PC-9 (cell line): ENCODE measurements at regions not wholly inside any gene's neighbourhood (a gene's known extent, or its start where the extent isn't known, plus 50 kb on each side); places are given as distances from the start of the nearest gene placed in this dataset.

Experiments
- BruUV-seq: library from RNA; stranded (reverse); fragments of 400-500 nt; replicated peaks from 2 replicates; lab custom pipeline; 2021; lab: Mats Ljungman, UMichigan
- CTCF ChIA-PET: fragments of 300-600 bp; sonication (Branson Sonifier 250); formaldehyde crosslinking; loops from one replicate; lab custom pipeline; 2022; ENCODE audit warnings: antibody characterized with exemption; lab: Charles Lee
- POLR2A ChIA-PET: fragments of 300-600 bp; sonication (Branson Sonifier 250); formaldehyde crosslinking; loops from one replicate; lab custom pipeline; 2022; ENCODE audit warnings: antibody characterized with exemption; ENCODE audit not compliant: unreplicated experiment; lab: Charles Lee
- DNase-seq, 2 experiments: peaks; one replicate each; pipeline versions ENCODE4 v3.0.0 to v3.0.0-alpha.2; 2015 to 2022; ENCODE audit warnings: mixed read lengths in 1 of 2
- H2AFZ ChIP-seq: fragments of 200-600 bp; sonication (generic); 2 replicates; pipeline ENCODE4 v1.8.1; 2017; ENCODE audit warnings: antibody characterized with exemption
- H3F3A ChIP-seq: fragments of 200-600 bp; sonication (generic); 2 replicates; pipeline ENCODE4 v1.8.1; 2017; ENCODE audit warnings: antibody characterized with exemption, mild to moderate bottlenecking, low read depth; ENCODE audit not compliant: insufficient read depth
- H3K27ac ChIP-seq: fragments of 200-600 bp; sonication (generic); 2 replicates; pipeline ENCODE4 v1.6.1; 2016; ENCODE audit warnings: mixed run types
- H3K27me3 ChIP-seq: fragments of 200-600 bp; sonication (generic); 2 replicates; pipeline ENCODE4 v1.6.1; 2016; ENCODE audit warnings: low read depth, mixed run types; ENCODE audit not compliant: insufficient read depth
- H3K36me3 ChIP-seq: fragments of 200-600 bp; sonication (generic); 2 replicates; pipeline ENCODE4 v1.6.1; 2016; ENCODE audit warnings: low read depth, mixed run types
- H3K4me1 ChIP-seq: fragments of 200-600 bp; sonication (generic); replicated peaks from 2 replicates; pipeline ENCODE4 v1.6.1; 2016; ENCODE audit warnings: mixed run types; ENCODE audit not compliant: insufficient read depth
- H3K4me2 ChIP-seq: fragments of 200-600 bp; sonication (generic); 2 replicates; pipeline ENCODE4 v1.6.1; 2017; ENCODE audit warnings: mixed run types
- H3K4me3 ChIP-seq: fragments of 200-600 bp; sonication (generic); 2 replicates; pipeline ENCODE4 v1.6.1; 2016; ENCODE audit warnings: mixed run types
- H3K79me2 ChIP-seq: fragments of 200-600 bp; sonication (generic); 2 replicates; pipeline ENCODE4 v1.6.1; 2017; ENCODE audit warnings: low read depth, mixed run types
- H3K9me2 ChIP-seq: fragments of 200-600 bp; sonication (generic); 2 replicates; pipeline ENCODE4 v1.8.1; 2017; ENCODE audit warnings: mild to moderate bottlenecking; ENCODE audit not compliant: insufficient read depth
- H3K9me3 ChIP-seq: fragments of 200-600 bp; sonication (generic); 2 replicates; pipeline ENCODE4 v1.8.1; 2016; ENCODE audit warnings: low read depth; ENCODE audit not compliant: insufficient read depth
- H4K20me1 ChIP-seq: fragments of 200-600 bp; sonication (generic); 2 replicates; pipeline ENCODE4 v1.8.1; 2017; ENCODE audit not compliant: insufficient read depth
- EZH2 ChIP-seq: fragments of 200-600 bp; sonication (generic); IDR thresholded peaks from 2 replicates; pipeline ENCODE4 v1.8.0; 2017; ENCODE audit warnings: antibody characterized with exemption, low read depth
- intact Hi-C: fragments of 100-400 bp; cut with micrococcal nuclease; formaldehyde crosslinking; loops from one replicate; pipeline ENCODE4 v1.10.0; 2022; ENCODE audit not compliant: unreplicated experiment
- TF ChIP-seq, protein P1 (sequence below): fragments of 200-600 bp; sonication (generic); conservative IDR thresholded peaks from 2 replicates; pipeline ENCODE4 v1.6.1; 2017; ENCODE audit warnings: mixed run types, antibody characterized with exemption, mild to moderate bottlenecking, moderate library complexity

DNA sequence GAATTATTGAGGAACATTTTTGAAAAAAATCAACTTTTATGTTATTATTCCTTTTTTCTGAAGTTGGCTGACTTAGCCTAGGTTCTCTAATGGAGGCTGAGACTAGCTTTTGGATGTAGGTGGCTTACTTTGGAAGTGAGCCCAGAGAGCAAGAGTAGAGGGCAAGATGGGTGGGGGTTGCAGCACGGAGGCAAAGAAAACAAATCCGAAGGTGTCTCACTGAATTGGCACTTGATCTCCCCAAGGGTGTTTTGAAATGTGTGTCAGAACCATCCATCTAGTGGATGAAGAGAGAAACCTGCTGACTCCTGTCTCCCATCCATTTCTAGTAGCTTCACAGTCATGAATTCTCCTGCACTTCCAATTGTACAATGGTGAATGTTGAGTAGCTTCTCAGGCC is 390.7 kb downstream of the TMEM182 start:
- H3K27me3 ChIP-seq = peaks cover 62% of the 10 kb centered on the region
- H3K79me2 ChIP-seq = no peaks in the 10 kb centered on the region
- DNase-seq = no peak
- H3K27ac ChIP-seq = no peak overlapping the region
- H3K4me1 ChIP-seq = no peaks in the 10 kb centered on the region
- BruUV-seq = no TSS peak
- no peak overlapping the region for H3K4me3 ChIP-seq
- ChIA-PET POLR2A (no interaction called here), CTCF (no interaction called here)
- H3K36me3 ChIP-seq = no peaks in the 10 kb centered on the region
- H3K9me2 ChIP-seq = no peaks in the 10 kb centered on the region
- no peak overlapping the region for H3K4me2 ChIP-seq
- intact Hi-C loops = no loop called here
- H2AFZ ChIP-seq = no peak overlapping the region
- TF ChIP-seq, protein P1, sequence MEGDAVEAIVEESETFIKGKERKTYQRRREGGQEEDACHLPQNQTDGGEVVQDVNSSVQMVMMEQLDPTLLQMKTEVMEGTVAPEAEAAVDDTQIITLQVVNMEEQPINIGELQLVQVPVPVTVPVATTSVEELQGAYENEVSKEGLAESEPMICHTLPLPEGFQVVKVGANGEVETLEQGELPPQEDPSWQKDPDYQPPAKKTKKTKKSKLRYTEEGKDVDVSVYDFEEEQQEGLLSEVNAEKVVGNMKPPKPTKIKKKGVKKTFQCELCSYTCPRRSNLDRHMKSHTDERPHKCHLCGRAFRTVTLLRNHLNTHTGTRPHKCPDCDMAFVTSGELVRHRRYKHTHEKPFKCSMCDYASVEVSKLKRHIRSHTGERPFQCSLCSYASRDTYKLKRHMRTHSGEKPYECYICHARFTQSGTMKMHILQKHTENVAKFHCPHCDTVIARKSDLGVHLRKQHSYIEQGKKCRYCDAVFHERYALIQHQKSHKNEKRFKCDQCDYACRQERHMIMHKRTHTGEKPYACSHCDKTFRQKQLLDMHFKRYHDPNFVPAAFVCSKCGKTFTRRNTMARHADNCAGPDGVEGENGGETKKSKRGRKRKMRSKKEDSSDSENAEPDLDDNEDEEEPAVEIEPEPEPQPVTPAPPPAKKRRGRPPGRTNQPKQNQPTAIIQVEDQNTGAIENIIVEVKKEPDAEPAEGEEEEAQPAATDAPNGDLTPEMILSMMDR = no peak
- no peak for TF ChIP-seq EZH2
- H4K20me1 ChIP-seq = no peaks in the 10 kb centered on the region
- H3F3A ChIP-seq = no peaks in the 10 kb centered on the region
- H3K9me3 ChIP-seq = no peaks in the 10 kb centered on the region

DNA sequence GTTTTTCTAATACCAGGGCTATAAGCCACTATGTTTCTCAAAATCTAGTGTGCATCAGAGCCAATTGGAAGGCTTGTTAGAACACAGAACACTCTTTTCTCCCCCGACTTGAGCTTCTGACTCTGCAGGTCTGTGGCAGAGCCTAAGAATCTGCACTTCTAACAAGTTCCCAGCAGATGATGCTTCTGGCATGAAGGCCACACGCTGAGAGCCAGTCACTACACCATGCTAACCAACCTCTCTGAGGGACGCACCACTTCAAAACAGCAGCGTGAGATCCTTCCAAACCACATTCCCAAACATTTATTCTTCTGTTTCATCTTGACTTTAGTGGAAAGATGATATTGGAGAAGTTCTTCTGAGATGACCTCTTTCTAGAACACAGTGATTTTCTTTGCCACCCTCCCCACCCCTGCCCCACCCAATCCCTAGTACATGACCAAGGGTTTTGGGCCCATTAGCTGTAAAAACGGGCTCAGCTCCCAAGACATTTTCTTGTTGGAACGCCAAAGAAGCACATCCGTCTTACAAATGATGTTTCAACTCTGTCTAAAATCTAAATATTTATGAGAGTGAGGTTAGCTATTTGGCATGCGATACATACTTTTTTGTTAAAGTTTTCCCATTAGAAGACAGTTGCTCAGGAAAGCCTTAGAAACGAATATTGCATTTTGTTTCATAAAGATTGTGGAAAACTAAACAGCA is 391.9 kb downstream of the TMEM182 start:
- intact Hi-C loops = no loop called here
- Histone ChIP-seq H3K9me3 (no peaks in the 10 kb centered on the region), H3K4me2 (no peak overlapping the region), H3K79me2 (no peaks in the 10 kb centered on the region), H3K27me3 (peaks cover 66% of the 10 kb centered on the region), H3K9me2 (no peaks in the 10 kb centered on the region), H2AFZ (no peak overlapping the region), H3F3A (no peaks in the 10 kb centered on the region), H3K27ac (no peak overlapping the region), H4K20me1 (no peaks in the 10 kb centered on the region), H3K4me1 (no peaks in the 10 kb centered on the region), H3K4me3 (no peak overlapping the region), H3K36me3 (no peaks in the 10 kb centered on the region)
- BruUV-seq = no TSS peak
- POLR2A ChIA-PET = no interaction called here
- TF ChIP-seq, protein P1 = no peak
- no peak for TF ChIP-seq EZH2
- CTCF ChIA-PET = no interaction called here
- no peak for DNase-seq

DNA sequence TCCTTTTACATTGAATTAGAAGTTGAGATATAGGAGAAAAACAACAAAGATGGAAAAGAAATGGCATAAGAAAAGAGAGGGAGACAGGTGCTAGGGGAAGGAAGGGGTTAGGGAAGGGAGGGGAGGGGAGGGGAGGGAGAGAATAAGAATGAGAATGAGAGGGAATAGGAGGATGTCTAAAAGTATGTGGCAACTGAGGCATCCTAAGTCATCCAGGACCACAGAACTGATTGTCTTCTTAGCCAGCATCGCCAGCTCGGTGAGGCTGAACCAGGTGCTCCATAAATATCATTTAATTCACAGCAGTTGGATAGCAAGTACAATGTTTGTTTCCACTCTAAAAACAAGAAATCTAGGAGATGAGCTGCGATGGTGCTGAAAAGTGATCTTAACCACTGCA is 393.5 kb downstream of the TMEM182 start:
- Histone ChIP-seq H3K36me3 (no peaks in the 10 kb centered on the region), H3K4me2 (no peak overlapping the region), H3K9me3 (no peaks in the 10 kb centered on the region), H4K20me1 (no peaks in the 10 kb centered on the region), H3K4me3 (no peak overlapping the region), H3K27ac (no peak overlapping the region), H2AFZ (no peak overlapping the region), H3K9me2 (no peaks in the 10 kb centered on the region), H3K27me3 (peaks cover 53% of the 10 kb centered on the region), H3F3A (no peaks in the 10 kb centered on the region), H3K79me2 (no peaks in the 10 kb centered on the region), H3K4me1 (no peaks in the 10 kb centered on the region)
- TF ChIP-seq, protein P1 = no peak
- TF ChIP-seq EZH2 = no peak
- intact Hi-C loops = no loop called here
- no peak for DNase-seq
- POLR2A ChIA-PET = no interaction called here
- CTCF ChIA-PET = no interaction called here
- BruUV-seq = no TSS peak
